Panc1 (cell line): ENCODE measurements at regions not wholly inside any gene's neighbourhood (a gene's known extent, or its start where the extent isn't known, plus 50 kb on each side); places are given as distances from the start of the nearest gene placed in this dataset.

Experiments
- ATAC-seq: fragments of 200-7000 bp; cut with Tn5 transposase; 2 replicates; pipeline ENCODE4 v1.9.1; 2020; ENCODE audit warnings: mild to moderate bottlenecking, moderate library complexity
- BruUV-seq: library from RNA; stranded (reverse); fragments of 400-500 nt; replicated peaks from 2 replicates; lab custom pipeline; 2021; lab: Mats Ljungman, UMichigan
- CTCF ChIA-PET: fragments of 300-600 bp; sonication (Branson Sonifier 250); formaldehyde crosslinking; loops from one replicate; lab custom pipeline; 2022; ENCODE audit warnings: antibody characterized with exemption; lab: Charles Lee
- POLR2A ChIA-PET: fragments of 300-600 bp; sonication (Branson Sonifier 250); formaldehyde crosslinking; loops from one replicate; lab custom pipeline; 2022; ENCODE audit warnings: antibody characterized with exemption; lab: Charles Lee
- DNase-seq: peaks from one replicate; pipeline ENCODE4 v3.0.0-alpha.2; 2010; ENCODE audit warnings: low read depth, low spot score
- H3K27ac ChIP-seq: 2 replicates; pipeline ENCODE4 v1.5.1; 2011; ENCODE audit warnings: mild to moderate bottlenecking, low read length, inconsistent platforms
- H3K27me3 ChIP-seq: fragments of 200-500 bp; sonication (Bioruptor generic); 2 replicates; pipeline ENCODE4 v1.6.0; 2014; ENCODE audit warnings: low read length, inconsistent platforms; ENCODE audit not compliant: control insufficient read depth, insufficient read depth
- H3K36me3 ChIP-seq: fragments of 200-500 bp; sonication (Bioruptor generic); 2 replicates; pipeline ENCODE4 v1.5.1; 2014; ENCODE audit warnings: inconsistent platforms, mild to moderate bottlenecking, low read length, moderate library complexity; ENCODE audit not compliant: control insufficient read depth, insufficient read depth
- H3K4me1 ChIP-seq: 2 replicates; pipeline ENCODE4 v1.5.1; 2011; ENCODE audit warnings: inconsistent platforms, mild to moderate bottlenecking, low read length, moderate library complexity; ENCODE audit not compliant: control insufficient read depth, insufficient read depth
- H3K4me3 ChIP-seq, 2 experiments: 2 replicates each; pipeline ENCODE4 v1.5.1; 2011 to 2012; ENCODE audit warnings: low read depth in 2 of 2, low read length in 2 of 2, mild to moderate bottlenecking in 2 of 2, inconsistent platforms in 1 of 2, moderate library complexity in 1 of 2
- H3K9me3 ChIP-seq: fragments of 200-500 bp; sonication (Bioruptor generic); 2 replicates; pipeline ENCODE4 v1.5.1; 2014; ENCODE audit warnings: low read depth, mild to moderate bottlenecking, inconsistent platforms, low read length, moderate library complexity; ENCODE audit not compliant: control insufficient read depth, insufficient read depth
- POLR2AphosphoS5 ChIP-seq: IDR thresholded peaks from 2 replicates; pipeline ENCODE4 v1.6.1; 2012; ENCODE audit warnings: mild to moderate bottlenecking, low read depth, low read length, moderate library complexity
- SIN3A ChIP-seq: IDR thresholded peaks from 2 replicates; pipeline ENCODE4 v1.6.1; 2012; ENCODE audit warnings: low read depth, mild to moderate bottlenecking, low read length, moderate library complexity, borderline replicate concordance; ENCODE audit not compliant: insufficient read depth
- TCF7L2 ChIP-seq: IDR thresholded peaks from 2 replicates; pipeline ENCODE4 v1.6.1; 2011; ENCODE audit warnings: mild to moderate bottlenecking, low read depth, low read length, inconsistent platforms
- in situ Hi-C: cut with HindIII; loops from 2 replicates; pipeline ENCODE4 v1.10.0; 2016; ENCODE audit warnings: low sequenced_read_pairs, low pct_unique_long_range_greater_than_20kb
- intact Hi-C: fragments of 100-400 bp; cut with micrococcal nuclease; formaldehyde crosslinking; loops from one replicate; pipeline ENCODE4 v1.10.0; 2022; ENCODE audit not compliant: unreplicated experiment
- TF ChIP-seq, protein P1 (sequence below), 2 experiments: IDR thresholded peaks; 2 replicates each; pipeline ENCODE4 v1.6.1; 2011 to 2012; ENCODE audit warnings: low read depth in 2 of 2, control low read depth in 1 of 2, low read length in 1 of 2, mild to moderate bottlenecking in 1 of 2, moderate library complexity in 1 of 2; ENCODE audit not compliant: insufficient read depth in 1 of 2
- TF ChIP-seq, protein P2 (sequence below): fragments of 450-650 bp; IDR thresholded peaks from 2 replicates; pipeline ENCODE4 v1.5.1; 2017; ENCODE audit warnings: mild to moderate bottlenecking

DNA sequence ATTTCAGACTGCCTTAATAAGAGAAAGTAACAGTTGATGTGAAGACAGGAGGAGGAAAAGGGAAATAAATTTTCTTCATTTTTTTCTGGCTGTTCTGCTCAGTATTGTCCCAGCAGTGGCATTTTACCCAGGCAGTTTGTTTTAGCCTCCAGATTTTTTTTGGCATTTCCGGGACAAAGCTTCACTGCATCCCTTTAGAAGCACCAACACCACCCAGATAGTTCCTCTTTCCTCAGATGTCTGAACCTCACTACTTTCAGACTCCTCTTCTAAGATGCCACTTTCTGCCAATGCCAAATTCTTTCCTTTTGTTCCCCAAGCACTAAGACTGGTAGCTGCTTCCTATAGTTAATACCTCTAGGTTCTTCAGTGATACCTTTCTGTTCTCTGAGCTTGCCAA, 480.1 kb upstream of the SLC10A2 start:
- intact Hi-C loops (no loop called here), in situ Hi-C loops (no loop called here)
- Histone ChIP-seq H3K36me3 (no peaks in the 10 kb centered on the region), H3K27me3 (no peaks in the 10 kb centered on the region), H3K9me3 (no peaks in the 10 kb centered on the region), H3K27ac (no peak overlapping the region), H3K4me1 (no peaks in the 10 kb centered on the region), H3K4me3 (no peak overlapping the region)
- ATAC-seq (no peak), DNase-seq (no peak)
- ChIA-PET CTCF (no interaction called here), POLR2A (no interaction called here)
- BruUV-seq: no TSS peak
- TF ChIP-seq, protein P1, sequence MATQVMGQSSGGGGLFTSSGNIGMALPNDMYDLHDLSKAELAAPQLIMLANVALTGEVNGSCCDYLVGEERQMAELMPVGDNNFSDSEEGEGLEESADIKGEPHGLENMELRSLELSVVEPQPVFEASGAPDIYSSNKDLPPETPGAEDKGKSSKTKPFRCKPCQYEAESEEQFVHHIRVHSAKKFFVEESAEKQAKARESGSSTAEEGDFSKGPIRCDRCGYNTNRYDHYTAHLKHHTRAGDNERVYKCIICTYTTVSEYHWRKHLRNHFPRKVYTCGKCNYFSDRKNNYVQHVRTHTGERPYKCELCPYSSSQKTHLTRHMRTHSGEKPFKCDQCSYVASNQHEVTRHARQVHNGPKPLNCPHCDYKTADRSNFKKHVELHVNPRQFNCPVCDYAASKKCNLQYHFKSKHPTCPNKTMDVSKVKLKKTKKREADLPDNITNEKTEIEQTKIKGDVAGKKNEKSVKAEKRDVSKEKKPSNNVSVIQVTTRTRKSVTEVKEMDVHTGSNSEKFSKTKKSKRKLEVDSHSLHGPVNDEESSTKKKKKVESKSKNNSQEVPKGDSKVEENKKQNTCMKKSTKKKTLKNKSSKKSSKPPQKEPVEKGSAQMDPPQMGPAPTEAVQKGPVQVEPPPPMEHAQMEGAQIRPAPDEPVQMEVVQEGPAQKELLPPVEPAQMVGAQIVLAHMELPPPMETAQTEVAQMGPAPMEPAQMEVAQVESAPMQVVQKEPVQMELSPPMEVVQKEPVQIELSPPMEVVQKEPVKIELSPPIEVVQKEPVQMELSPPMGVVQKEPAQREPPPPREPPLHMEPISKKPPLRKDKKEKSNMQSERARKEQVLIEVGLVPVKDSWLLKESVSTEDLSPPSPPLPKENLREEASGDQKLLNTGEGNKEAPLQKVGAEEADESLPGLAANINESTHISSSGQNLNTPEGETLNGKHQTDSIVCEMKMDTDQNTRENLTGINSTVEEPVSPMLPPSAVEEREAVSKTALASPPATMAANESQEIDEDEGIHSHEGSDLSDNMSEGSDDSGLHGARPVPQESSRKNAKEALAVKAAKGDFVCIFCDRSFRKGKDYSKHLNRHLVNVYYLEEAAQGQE (IDR thresholded peaks at IDR 0.05; ENCODE audit: insufficient read depth in 1 of 2, low read depth in 2 of 2, low read length in 1 of 2): no peak
- TF ChIP-seq SIN3A: no peak
- TF ChIP-seq TCF7L2: no peak
- no peak for TF ChIP-seq POLR2AphosphoS5
- TF ChIP-seq, protein P2, sequence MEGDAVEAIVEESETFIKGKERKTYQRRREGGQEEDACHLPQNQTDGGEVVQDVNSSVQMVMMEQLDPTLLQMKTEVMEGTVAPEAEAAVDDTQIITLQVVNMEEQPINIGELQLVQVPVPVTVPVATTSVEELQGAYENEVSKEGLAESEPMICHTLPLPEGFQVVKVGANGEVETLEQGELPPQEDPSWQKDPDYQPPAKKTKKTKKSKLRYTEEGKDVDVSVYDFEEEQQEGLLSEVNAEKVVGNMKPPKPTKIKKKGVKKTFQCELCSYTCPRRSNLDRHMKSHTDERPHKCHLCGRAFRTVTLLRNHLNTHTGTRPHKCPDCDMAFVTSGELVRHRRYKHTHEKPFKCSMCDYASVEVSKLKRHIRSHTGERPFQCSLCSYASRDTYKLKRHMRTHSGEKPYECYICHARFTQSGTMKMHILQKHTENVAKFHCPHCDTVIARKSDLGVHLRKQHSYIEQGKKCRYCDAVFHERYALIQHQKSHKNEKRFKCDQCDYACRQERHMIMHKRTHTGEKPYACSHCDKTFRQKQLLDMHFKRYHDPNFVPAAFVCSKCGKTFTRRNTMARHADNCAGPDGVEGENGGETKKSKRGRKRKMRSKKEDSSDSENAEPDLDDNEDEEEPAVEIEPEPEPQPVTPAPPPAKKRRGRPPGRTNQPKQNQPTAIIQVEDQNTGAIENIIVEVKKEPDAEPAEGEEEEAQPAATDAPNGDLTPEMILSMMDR: no peak

DNA sequence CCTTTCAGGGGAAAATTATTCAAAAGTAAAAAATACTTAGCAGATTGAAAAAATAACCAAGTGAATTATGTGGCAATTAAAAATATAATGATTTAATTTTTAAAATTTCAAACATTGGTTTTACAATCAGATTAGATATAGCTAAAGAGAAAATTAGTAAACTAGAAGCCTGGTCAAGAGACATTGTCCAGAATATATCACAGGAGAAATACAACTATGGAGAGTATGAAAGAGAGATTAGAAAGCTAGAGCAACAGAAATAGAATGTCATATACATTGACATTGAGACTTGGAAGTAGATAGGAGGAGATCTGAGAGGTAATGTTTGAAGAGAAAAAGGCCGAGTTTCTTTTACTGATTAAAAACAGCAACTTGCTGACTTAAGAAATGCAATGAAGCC, 476.4 kb upstream of the SLC10A2 start:
- POLR2A ChIA-PET: no interaction called here
- DNase-seq: no peak
- CTCF ChIA-PET: no interaction called here
- no peak for ATAC-seq
- intact Hi-C loops: no loop called here
- no peaks in the 10 kb centered on the region for H3K27me3 ChIP-seq
- no peak overlapping the region for H3K27ac ChIP-seq
- no peaks in the 10 kb centered on the region for H3K9me3 ChIP-seq
- no peaks in the 10 kb centered on the region for H3K36me3 ChIP-seq
- in situ Hi-C loops: no loop called here
- no peak overlapping the region for H3K4me3 ChIP-seq
- no TSS peak for BruUV-seq
- TF ChIP-seq, protein P1 (IDR thresholded peaks at IDR 0.05; ENCODE audit: insufficient read depth in 1 of 2, low read depth in 2 of 2, low read length in 1 of 2): no peak
- TF ChIP-seq POLR2AphosphoS5 (no peak), SIN3A (no peak), TCF7L2 (no peak)
- TF ChIP-seq, protein P2: no peak
- no peaks in the 10 kb centered on the region for H3K4me1 ChIP-seq
